ENCODE measurements at regions not wholly inside any gene's neighbourhood (a gene's known extent, or its start where the extent isn't known, plus 50 kb on each side); places are given as distances from the start of the nearest gene placed in this dataset.

DNA sequence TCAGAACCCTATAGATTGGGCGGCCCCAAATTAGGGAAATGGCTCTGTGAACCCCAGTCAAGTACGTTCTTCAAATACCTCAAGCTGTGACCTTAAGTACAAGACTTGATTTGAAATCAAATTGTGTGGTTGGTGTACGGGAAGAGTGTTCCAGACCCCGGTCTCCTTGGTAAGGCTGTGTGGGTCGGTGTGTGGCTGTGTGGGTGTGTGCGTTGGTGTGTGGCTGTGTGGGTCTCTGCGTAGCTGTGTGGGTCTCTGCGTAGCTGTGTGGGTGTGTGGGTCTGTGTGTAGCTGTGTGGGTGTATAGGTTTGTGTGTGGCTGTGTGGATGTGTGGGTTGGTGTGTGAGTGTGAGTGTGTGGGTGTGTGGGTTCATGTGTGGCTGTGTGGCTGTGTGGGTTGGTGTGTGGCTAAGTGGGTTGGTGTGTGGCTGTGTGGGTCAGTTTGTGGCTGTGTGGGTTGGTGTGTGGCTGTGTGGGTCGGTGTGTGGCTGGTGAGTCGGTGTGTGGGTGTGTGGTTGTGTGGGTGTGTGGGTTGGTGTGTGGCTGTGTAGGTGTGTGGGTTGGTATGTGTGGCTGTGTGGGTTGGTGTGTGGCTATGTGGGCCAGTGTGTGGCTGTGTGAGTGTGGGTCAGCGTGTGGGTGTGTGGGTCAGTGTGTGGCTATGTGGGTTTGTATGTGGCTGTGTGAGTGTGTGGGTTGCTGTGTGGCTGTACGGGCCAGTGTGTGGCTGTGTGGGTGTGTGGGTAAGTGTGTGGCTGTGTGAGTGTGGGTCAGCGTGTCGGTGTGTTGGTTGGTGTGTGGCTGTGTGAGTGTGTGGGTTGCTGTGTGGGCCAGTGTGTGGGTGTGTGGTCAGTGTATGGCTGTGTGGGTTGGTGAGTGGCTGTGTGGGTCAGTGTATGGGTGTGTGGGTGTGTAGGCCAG lies 238.7 kb upstream of the ZFHX3 start:
- no peak overlapping the region for H3K9ac ChIP-seq (ENCODE audit: low read length)
- no CpG with 5 or more reads among the region's 14 CpGs for WGBS (ENCODE audit: extremely low coverage, insufficient coverage, insufficient read length)
- no peak overlapping the region for H2AFZ ChIP-seq (ENCODE audit: insufficient read depth, low read length, poor library complexity)
- H3K79me2 ChIP-seq (ENCODE audit: control insufficient read depth, insufficient read depth, low read length, poor library complexity) = no peaks in the 10 kb centered on the region
- no peak overlapping the region for H2AK5ac ChIP-seq (ENCODE audit: low read length)
- no peaks in the 10 kb centered on the region for H3K79me1 ChIP-seq (ENCODE audit: low read length)
- H4K12ac ChIP-seq (ENCODE audit: low read depth, low read length) = no peak overlapping the region
- H2BK120ac ChIP-seq (ENCODE audit: insufficient read depth, low read length, poor library complexity) = no peak overlapping the region
- H2BK5ac ChIP-seq (ENCODE audit: low read depth, low read length, poor library complexity) = no peak overlapping the region
- no peak for DNase-seq
- H3K27me3 ChIP-seq (ENCODE audit: insufficient read depth, low read length) = no peaks in the 10 kb centered on the region
- no peak overlapping the region for H4K8ac ChIP-seq (ENCODE audit: low read depth, low read length)
- no peaks in the 10 kb centered on the region for H3K36me3 ChIP-seq (ENCODE audit: control insufficient read depth in 1 of 2, insufficient read depth in 2 of 2, low read length in 2 of 2)
- H3K4me2 ChIP-seq (ENCODE audit: low read length) = no peak overlapping the region
- no peak overlapping the region for H3K23ac ChIP-seq (ENCODE audit: low read length)
- no peak overlapping the region for H3K14ac ChIP-seq (ENCODE audit: low read length)
- no peak overlapping the region for H3K18ac ChIP-seq (ENCODE audit: low read length)
- peak overlapping the region; percentile 18 for H3K4me3 ChIP-seq (ENCODE audit: low read depth, low read length)
- no peak overlapping the region for H2BK12ac ChIP-seq (ENCODE audit: low read length)
- no peak overlapping the region for H4K91ac ChIP-seq (ENCODE audit: low read depth, low read length)
- H3K27ac ChIP-seq (ENCODE audit: low read depth, low read length) = no peak overlapping the region
- no peak overlapping the region for H3K4ac ChIP-seq (ENCODE audit: low read depth, low read length)
- peaks cover 9% of the 10 kb centered on the region for H3K9me3 ChIP-seq (ENCODE audit: insufficient read depth, low read depth, low read length)
- no peaks in the 10 kb centered on the region for H3K4me1 ChIP-seq (ENCODE audit: control insufficient read depth in 1 of 2, insufficient read depth in 2 of 2, low read length in 2 of 2)

GRCh38 chr16:73285436-73286201 lies 237.7 kb upstream of the ZFHX3 start:
- Histone ChIP-seq H2AK5ac (ENCODE audit: low read length) (no peak overlapping the region), H3K23ac (ENCODE audit: low read length) (no peak overlapping the region), H3K4me3 (ENCODE audit: low read depth, low read length) (no peak overlapping the region), H3K9ac (ENCODE audit: low read length) (no peak overlapping the region), H3K4ac (ENCODE audit: low read depth, low read length) (no peak overlapping the region), H4K8ac (ENCODE audit: low read depth, low read length) (no peak overlapping the region), H2BK5ac (ENCODE audit: low read depth, low read length, poor library complexity) (no peak overlapping the region), H3K14ac (ENCODE audit: low read length) (no peak overlapping the region), H3K79me1 (ENCODE audit: low read length) (no peaks in the 10 kb centered on the region), H2AFZ (ENCODE audit: insufficient read depth, low read length, poor library complexity) (no peak overlapping the region), H3K18ac (ENCODE audit: low read length) (no peak overlapping the region), H3K36me3 (ENCODE audit: control insufficient read depth in 1 of 2, insufficient read depth in 2 of 2, low read length in 2 of 2) (no peaks in the 10 kb centered on the region), H3K27ac (ENCODE audit: low read depth, low read length) (no peak overlapping the region), H3K27me3 (ENCODE audit: insufficient read depth, low read length) (no peaks in the 10 kb centered on the region), H3K4me1 (ENCODE audit: control insufficient read depth in 1 of 2, insufficient read depth in 2 of 2, low read length in 2 of 2) (no peaks in the 10 kb centered on the region), H2BK120ac (ENCODE audit: insufficient read depth, low read length, poor library complexity) (no peak overlapping the region), H3K4me2 (ENCODE audit: low read length) (no peak overlapping the region), H3K9me3 (ENCODE audit: insufficient read depth, low read depth, low read length) (peaks cover 9% of the 10 kb centered on the region), H4K12ac (ENCODE audit: low read depth, low read length) (no peak overlapping the region), H2BK12ac (ENCODE audit: low read length) (no peak overlapping the region), H4K91ac (ENCODE audit: low read depth, low read length) (no peak overlapping the region), H3K79me2 (ENCODE audit: control insufficient read depth, insufficient read depth, low read length, poor library complexity) (no peaks in the 10 kb centered on the region)
- no peak for DNase-seq
- no CpG with 5 or more reads among the region's 15 CpGs for WGBS (ENCODE audit: extremely low coverage, insufficient coverage, insufficient read length)

DNA sequence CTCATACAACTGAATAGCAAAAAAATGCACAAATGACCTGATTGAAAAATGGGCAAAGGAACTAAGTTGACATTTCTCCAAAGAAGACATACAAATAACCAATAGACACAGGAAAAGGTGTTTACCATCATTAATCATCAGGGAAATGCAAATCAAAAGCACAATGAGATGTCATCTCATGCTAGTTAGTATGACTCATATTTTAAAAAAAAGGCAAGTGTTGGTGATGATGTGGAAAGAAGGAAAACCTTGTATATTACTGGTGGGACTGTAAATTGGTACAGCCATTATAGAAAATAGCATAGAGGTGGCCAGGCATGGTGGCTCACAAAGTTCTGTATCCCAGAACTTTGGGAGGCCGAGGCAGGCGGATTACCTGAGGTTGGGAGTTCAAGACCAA lies 232.5 kb upstream of the ZFHX3 start:
- no peaks in the 10 kb centered on the region for H3K4me1 ChIP-seq (ENCODE audit: control insufficient read depth in 1 of 2, insufficient read depth in 2 of 2, low read length in 2 of 2)
- no CpG with 5 or more reads among the region's 2 CpGs for WGBS (ENCODE audit: extremely low coverage, insufficient coverage, insufficient read length)
- H3K23ac ChIP-seq (ENCODE audit: low read length) = no peak overlapping the region
- no peak for DNase-seq
- H3K36me3 ChIP-seq (ENCODE audit: control insufficient read depth in 1 of 2, insufficient read depth in 2 of 2, low read length in 2 of 2) = no peaks in the 10 kb centered on the region
- H3K4me3 ChIP-seq (ENCODE audit: low read depth, low read length) = no peak overlapping the region
- H2BK120ac ChIP-seq (ENCODE audit: insufficient read depth, low read length, poor library complexity) = no peak overlapping the region
- H2AK5ac ChIP-seq (ENCODE audit: low read length) = no peak overlapping the region
- no peak overlapping the region for H2BK5ac ChIP-seq (ENCODE audit: low read depth, low read length, poor library complexity)
- no peak overlapping the region for H3K14ac ChIP-seq (ENCODE audit: low read length)
- no peak overlapping the region for H3K4ac ChIP-seq (ENCODE audit: low read depth, low read length)
- no peak overlapping the region for H4K12ac ChIP-seq (ENCODE audit: low read depth, low read length)
- no peaks in the 10 kb centered on the region for H3K79me1 ChIP-seq (ENCODE audit: low read length)
- H2AFZ ChIP-seq (ENCODE audit: insufficient read depth, low read length, poor library complexity) = no peak overlapping the region
- no peak overlapping the region for H4K91ac ChIP-seq (ENCODE audit: low read depth, low read length)
- no peak overlapping the region for H2BK12ac ChIP-seq (ENCODE audit: low read length)
- no peak overlapping the region for H3K4me2 ChIP-seq (ENCODE audit: low read length)
- H4K8ac ChIP-seq (ENCODE audit: low read depth, low read length) = no peak overlapping the region
- H3K27me3 ChIP-seq (ENCODE audit: insufficient read depth, low read length) = no peaks in the 10 kb centered on the region
- no peak overlapping the region for H3K27ac ChIP-seq (ENCODE audit: low read depth, low read length)
- no peak overlapping the region for H3K9ac ChIP-seq (ENCODE audit: low read length)
- H3K79me2 ChIP-seq (ENCODE audit: control insufficient read depth, insufficient read depth, low read length, poor library complexity) = no peaks in the 10 kb centered on the region
- no peak overlapping the region for H3K18ac ChIP-seq (ENCODE audit: low read length)
- H3K9me3 ChIP-seq (ENCODE audit: insufficient read depth, low read depth, low read length) = no peaks in the 10 kb centered on the region

GRCh38 chr16:73279451-73279850 lies 231.5 kb upstream of the ZFHX3 start:
- Histone ChIP-seq H4K8ac (ENCODE audit: low read depth, low read length) (no peak overlapping the region), H3K14ac (ENCODE audit: low read length) (no peak overlapping the region), H2BK120ac (ENCODE audit: insufficient read depth, low read length, poor library complexity) (no peak overlapping the region), H3K4ac (ENCODE audit: low read depth, low read length) (no peak overlapping the region), H3K9ac (ENCODE audit: low read length) (no peak overlapping the region), H3K79me1 (ENCODE audit: low read length) (no peaks in the 10 kb centered on the region), H3K18ac (ENCODE audit: low read length) (no peak overlapping the region), H3K4me3 (ENCODE audit: low read depth, low read length) (no peak overlapping the region), H3K36me3 (ENCODE audit: control insufficient read depth in 1 of 2, insufficient read depth in 2 of 2, low read length in 2 of 2) (no peaks in the 10 kb centered on the region), H2AFZ (ENCODE audit: insufficient read depth, low read length, poor library complexity) (no peak overlapping the region), H3K4me1 (ENCODE audit: control insufficient read depth in 1 of 2, insufficient read depth in 2 of 2, low read length in 2 of 2) (no peaks in the 10 kb centered on the region), H3K27me3 (ENCODE audit: insufficient read depth, low read length) (no peaks in the 10 kb centered on the region), H4K12ac (ENCODE audit: low read depth, low read length) (no peak overlapping the region), H3K27ac (ENCODE audit: low read depth, low read length) (no peak overlapping the region), H2BK12ac (ENCODE audit: low read length) (no peak overlapping the region), H3K4me2 (ENCODE audit: low read length) (no peak overlapping the region), H4K91ac (ENCODE audit: low read depth, low read length) (no peak overlapping the region), H3K9me3 (ENCODE audit: insufficient read depth, low read depth, low read length) (no peaks in the 10 kb centered on the region), H2AK5ac (ENCODE audit: low read length) (no peak overlapping the region), H2BK5ac (ENCODE audit: low read depth, low read length, poor library complexity) (no peak overlapping the region), H3K79me2 (ENCODE audit: control insufficient read depth, insufficient read depth, low read length, poor library complexity) (no peaks in the 10 kb centered on the region), H3K23ac (ENCODE audit: low read length) (no peak overlapping the region)
- no CpG with 5 or more reads among the region's 3 CpGs for WGBS (ENCODE audit: extremely low coverage, insufficient coverage, insufficient read length)
- DNase-seq = no peak
